ENCODE measurements at regions not wholly inside any gene's neighbourhood (a gene's known extent, or its start where the extent isn't known, plus 50 kb on each side); places are given as distances from the start of the nearest gene placed in this dataset.

DNA sequence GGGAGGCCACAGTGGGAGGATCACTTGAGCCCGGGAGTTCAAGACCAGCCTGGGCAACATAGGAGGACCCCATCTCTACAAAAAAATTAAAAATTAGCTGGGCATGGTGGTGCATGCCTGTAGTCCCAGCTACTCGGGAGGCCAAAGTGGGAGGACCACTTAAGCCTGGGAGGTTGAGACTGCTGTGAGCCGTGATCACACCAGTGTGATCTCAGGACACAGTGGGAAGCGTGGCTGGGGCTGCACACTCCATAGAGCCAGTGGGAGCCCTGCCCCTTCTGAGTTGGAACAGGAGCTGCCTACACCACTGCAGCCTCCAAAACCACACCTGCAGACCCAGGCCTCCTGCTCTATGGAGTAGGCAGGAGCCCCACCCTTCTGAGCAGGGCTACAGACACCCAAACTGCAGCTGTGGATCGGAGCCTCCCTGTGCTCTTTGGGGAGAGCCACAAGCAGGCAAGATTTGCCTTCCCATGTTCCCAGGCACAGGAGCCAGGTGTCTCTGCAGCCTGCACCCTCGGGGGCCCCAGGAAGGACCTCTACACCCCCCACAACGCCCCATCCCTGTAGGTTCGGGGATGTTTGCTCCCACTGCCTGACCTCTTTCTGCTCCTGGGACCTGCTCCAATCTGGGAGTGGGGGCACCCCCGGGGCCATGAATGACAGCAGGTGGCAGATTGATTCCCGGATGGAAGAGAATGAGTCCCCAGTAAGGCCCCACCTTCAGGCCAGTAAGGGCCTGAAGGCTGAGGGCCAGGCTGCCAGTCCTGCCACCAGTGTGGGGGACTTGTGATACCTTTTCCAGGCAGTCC is 245.4 kb downstream of the BUD13 start:
- no peak overlapping the region for H3K27ac ChIP-seq (ENCODE audit: low read depth in 1 of 2, low read length in 2 of 2)
- H3K4me3 ChIP-seq (ENCODE audit: low read depth in 1 of 3, low read length in 3 of 3): no peak overlapping the region
- H3K9me3 ChIP-seq (ENCODE audit: control insufficient read depth in 4 of 4, low read length in 3 of 4): peaks cover 0 to 9% (median 1%) of the 10 kb centered on the region in 4 donors
- H3K4me1 ChIP-seq (ENCODE audit: control insufficient read depth in 4 of 4, insufficient read depth in 4 of 4, low read length in 3 of 4): no peaks in the 10 kb centered on the region
- WGBS: 84% methylated on average over 10 of the region's 10 CpGs
- no peak overlapping the region for H3K9ac ChIP-seq (ENCODE audit: low read depth in 1 of 2, low read length in 2 of 2)
- no peak for DNase-seq (ENCODE audit: low spot score)
- TF ChIP-seq EGR1 (IDR thresholded peaks at IDR 0.05; ENCODE audit: low read depth in 2 of 2): no peak
- TF ChIP-seq, protein P1, sequence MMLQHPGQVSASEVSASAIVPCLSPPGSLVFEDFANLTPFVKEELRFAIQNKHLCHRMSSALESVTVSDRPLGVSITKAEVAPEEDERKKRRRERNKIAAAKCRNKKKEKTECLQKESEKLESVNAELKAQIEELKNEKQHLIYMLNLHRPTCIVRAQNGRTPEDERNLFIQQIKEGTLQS (IDR thresholded peaks at IDR 0.05): no peak
- TF ChIP-seq JUND (IDR thresholded peaks at IDR 0.05): no peak
- no peak for TF ChIP-seq NR2F2 (IDR thresholded peaks at IDR 0.05)
- TF ChIP-seq, protein P2, sequence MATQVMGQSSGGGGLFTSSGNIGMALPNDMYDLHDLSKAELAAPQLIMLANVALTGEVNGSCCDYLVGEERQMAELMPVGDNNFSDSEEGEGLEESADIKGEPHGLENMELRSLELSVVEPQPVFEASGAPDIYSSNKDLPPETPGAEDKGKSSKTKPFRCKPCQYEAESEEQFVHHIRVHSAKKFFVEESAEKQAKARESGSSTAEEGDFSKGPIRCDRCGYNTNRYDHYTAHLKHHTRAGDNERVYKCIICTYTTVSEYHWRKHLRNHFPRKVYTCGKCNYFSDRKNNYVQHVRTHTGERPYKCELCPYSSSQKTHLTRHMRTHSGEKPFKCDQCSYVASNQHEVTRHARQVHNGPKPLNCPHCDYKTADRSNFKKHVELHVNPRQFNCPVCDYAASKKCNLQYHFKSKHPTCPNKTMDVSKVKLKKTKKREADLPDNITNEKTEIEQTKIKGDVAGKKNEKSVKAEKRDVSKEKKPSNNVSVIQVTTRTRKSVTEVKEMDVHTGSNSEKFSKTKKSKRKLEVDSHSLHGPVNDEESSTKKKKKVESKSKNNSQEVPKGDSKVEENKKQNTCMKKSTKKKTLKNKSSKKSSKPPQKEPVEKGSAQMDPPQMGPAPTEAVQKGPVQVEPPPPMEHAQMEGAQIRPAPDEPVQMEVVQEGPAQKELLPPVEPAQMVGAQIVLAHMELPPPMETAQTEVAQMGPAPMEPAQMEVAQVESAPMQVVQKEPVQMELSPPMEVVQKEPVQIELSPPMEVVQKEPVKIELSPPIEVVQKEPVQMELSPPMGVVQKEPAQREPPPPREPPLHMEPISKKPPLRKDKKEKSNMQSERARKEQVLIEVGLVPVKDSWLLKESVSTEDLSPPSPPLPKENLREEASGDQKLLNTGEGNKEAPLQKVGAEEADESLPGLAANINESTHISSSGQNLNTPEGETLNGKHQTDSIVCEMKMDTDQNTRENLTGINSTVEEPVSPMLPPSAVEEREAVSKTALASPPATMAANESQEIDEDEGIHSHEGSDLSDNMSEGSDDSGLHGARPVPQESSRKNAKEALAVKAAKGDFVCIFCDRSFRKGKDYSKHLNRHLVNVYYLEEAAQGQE (IDR thresholded peaks at IDR 0.05): no peak
- no peak for TF ChIP-seq HNF4A (conservative IDR thresholded peaks at IDR 0.05)
- no peak for TF ChIP-seq YY1 (IDR thresholded peaks at IDR 0.05)
- TF ChIP-seq, protein P3, sequence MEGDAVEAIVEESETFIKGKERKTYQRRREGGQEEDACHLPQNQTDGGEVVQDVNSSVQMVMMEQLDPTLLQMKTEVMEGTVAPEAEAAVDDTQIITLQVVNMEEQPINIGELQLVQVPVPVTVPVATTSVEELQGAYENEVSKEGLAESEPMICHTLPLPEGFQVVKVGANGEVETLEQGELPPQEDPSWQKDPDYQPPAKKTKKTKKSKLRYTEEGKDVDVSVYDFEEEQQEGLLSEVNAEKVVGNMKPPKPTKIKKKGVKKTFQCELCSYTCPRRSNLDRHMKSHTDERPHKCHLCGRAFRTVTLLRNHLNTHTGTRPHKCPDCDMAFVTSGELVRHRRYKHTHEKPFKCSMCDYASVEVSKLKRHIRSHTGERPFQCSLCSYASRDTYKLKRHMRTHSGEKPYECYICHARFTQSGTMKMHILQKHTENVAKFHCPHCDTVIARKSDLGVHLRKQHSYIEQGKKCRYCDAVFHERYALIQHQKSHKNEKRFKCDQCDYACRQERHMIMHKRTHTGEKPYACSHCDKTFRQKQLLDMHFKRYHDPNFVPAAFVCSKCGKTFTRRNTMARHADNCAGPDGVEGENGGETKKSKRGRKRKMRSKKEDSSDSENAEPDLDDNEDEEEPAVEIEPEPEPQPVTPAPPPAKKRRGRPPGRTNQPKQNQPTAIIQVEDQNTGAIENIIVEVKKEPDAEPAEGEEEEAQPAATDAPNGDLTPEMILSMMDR (IDR thresholded peaks at IDR 0.05; ENCODE audit: low read depth, low read length, missing input control): no peak
- TF ChIP-seq FOXA1 (IDR thresholded peaks at IDR 0.05): no peak
- TF ChIP-seq HNF4G (IDR thresholded peaks at IDR 0.05): no peak
- TF ChIP-seq SP1 (IDR thresholded peaks at IDR 0.05): no peak
- TF ChIP-seq TAF1 (conservative IDR thresholded peaks at IDR 0.05): no peak
- TF ChIP-seq, protein P4, sequence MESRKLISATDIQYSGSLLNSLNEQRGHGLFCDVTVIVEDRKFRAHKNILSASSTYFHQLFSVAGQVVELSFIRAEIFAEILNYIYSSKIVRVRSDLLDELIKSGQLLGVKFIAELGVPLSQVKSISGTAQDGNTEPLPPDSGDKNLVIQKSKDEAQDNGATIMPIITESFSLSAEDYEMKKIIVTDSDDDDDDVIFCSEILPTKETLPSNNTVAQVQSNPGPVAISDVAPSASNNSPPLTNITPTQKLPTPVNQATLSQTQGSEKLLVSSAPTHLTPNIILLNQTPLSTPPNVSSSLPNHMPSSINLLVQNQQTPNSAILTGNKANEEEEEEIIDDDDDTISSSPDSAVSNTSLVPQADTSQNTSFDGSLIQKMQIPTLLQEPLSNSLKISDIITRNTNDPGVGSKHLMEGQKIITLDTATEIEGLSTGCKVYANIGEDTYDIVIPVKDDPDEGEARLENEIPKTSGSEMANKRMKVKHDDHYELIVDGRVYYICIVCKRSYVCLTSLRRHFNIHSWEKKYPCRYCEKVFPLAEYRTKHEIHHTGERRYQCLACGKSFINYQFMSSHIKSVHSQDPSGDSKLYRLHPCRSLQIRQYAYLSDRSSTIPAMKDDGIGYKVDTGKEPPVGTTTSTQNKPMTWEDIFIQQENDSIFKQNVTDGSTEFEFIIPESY (IDR thresholded peaks at IDR 0.05): no peak
- TF ChIP-seq GABPA (IDR thresholded peaks at IDR 0.05 in 1 of 2, conservative IDR thresholded peaks at IDR 0.05 in 1 of 2): no peak
- no peak for TF ChIP-seq RAD21 (IDR thresholded peaks at IDR 0.05)
- TF ChIP-seq RXRA (IDR thresholded peaks at IDR 0.05): no peak
- TF ChIP-seq FOXA2 (IDR thresholded peaks at IDR 0.05): no peak
- TF ChIP-seq, protein P5, sequence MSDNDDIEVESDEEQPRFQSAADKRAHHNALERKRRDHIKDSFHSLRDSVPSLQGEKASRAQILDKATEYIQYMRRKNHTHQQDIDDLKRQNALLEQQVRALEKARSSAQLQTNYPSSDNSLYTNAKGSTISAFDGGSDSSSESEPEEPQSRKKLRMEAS (IDR thresholded peaks at IDR 0.05): no peak
- no peaks in the 10 kb centered on the region for H3K36me3 ChIP-seq (ENCODE audit: control insufficient read depth in 4 of 4, insufficient read depth in 3 of 4, low read depth in 1 of 4, low read length in 3 of 4)
- H3K27me3 ChIP-seq (ENCODE audit: control insufficient read depth in 4 of 4, insufficient read depth in 4 of 4, low read length in 3 of 4): peaks cover 0 to 5% (median 0%) of the 10 kb centered on the region in 4 donors
